HepG2 (cell line): ENCODE measurements at regions not wholly inside any gene's neighbourhood (a gene's known extent, or its start where the extent isn't known, plus 50 kb on each side); places are given as distances from the start of the nearest gene placed in this dataset.

Source experiments
- ATAC-seq: fragments of 200-7000 bp; cut with Tn5 transposase; 3 replicates; pipeline ENCODE4 v1.9.1; 2020; ENCODE audit warnings: mild to moderate bottlenecking, moderate library complexity
- BruUV-seq: library from RNA; stranded (reverse); fragments of 400-500 nt; replicated peaks from 2 replicates; lab custom pipeline; 2021; lab: Mats Ljungman, UMichigan
- CTCF ChIA-PET: fragments of 300-600 bp; formaldehyde crosslinking; extraction: SDS; loops from one replicate; lab custom pipeline; 2021; ENCODE audit warnings: low total read pairs, inconsistent platforms, low intra/inter-chr PET ratio; lab: Yijun Ruan, JAX
- POLR2A ChIA-PET: fragments of 350-600 bp; sonication (Branson Sonifier 250); formaldehyde crosslinking; loops from one replicate; lab custom pipeline; 2020; ENCODE audit warnings: antibody characterized with exemption, inconsistent platforms; lab: Yijun Ruan, JAX
- DNase-seq: peaks from one replicate; pipeline ENCODE4 v3.0.0-alpha.2; 2015; ENCODE audit warnings: low spot score
- FAIRE-seq: peaks from 3 replicates; lab custom pipeline; 2011; peaks lifted over from hg19 to GRCh38; lab: Jason Lieb, UNC
- H2AFZ ChIP-seq: one replicate; pipeline ENCODE4 v1.6.1; 2011; ENCODE audit warnings: low read length, inconsistent platforms
- H3K27ac ChIP-seq: fragments of 300-600 bp; 3 replicates; pipeline ENCODE4 v1.8.0; 2011; ENCODE audit warnings: mixed run types, mild to moderate bottlenecking, mixed read lengths, low read length, inconsistent platforms; ENCODE audit not compliant: insufficient read depth; ENCODE audit errors: extremely low read length
- H3K27me3 ChIP-seq, 2 experiments: fragments of 200-600 bp in 1 of 2; 2 replicates in 1 of 2; 3 replicates in 1 of 2; pipeline versions ENCODE4 v1.6.0 to v1.8.0; 2011; ENCODE audit warnings: low read length in 2 of 2, mild to moderate bottlenecking in 2 of 2, moderate library complexity in 2 of 2, inconsistent platforms in 1 of 2; ENCODE audit not compliant: insufficient read depth in 2 of 2, control insufficient read depth in 1 of 2
- H3K36me3 ChIP-seq, 2 experiments: fragments of 200-600 bp in 1 of 2; replicated peaks in 1 of 2; 2 replicates in 1 of 2; 3 replicates in 1 of 2; pipeline versions ENCODE4 v1.5.1 to v1.8.0; 2011; ENCODE audit warnings: low read length in 2 of 2, inconsistent platforms in 1 of 2; ENCODE audit not compliant: insufficient read depth in 2 of 2, control insufficient read depth in 1 of 2
- H3K4me1 ChIP-seq: 2 replicates; pipeline ENCODE4 v1.5.1; 2012; ENCODE audit warnings: low read length, inconsistent platforms; ENCODE audit not compliant: insufficient read depth
- H3K4me2 ChIP-seq: 2 replicates; pipeline ENCODE4 v1.6.0; 2011; ENCODE audit warnings: low read depth, low read length, inconsistent platforms
- H3K4me3 ChIP-seq, 3 experiments: fragments of 200-600 bp in 1 of 3; sonication (generic), shearing (Covaris generic) in 1 of 3; replicated peaks in 1 of 3; 2 replicates each; pipeline ENCODE4 v1.5.1; 2011 to 2016; ENCODE audit warnings: low read length in 3 of 3, inconsistent platforms in 2 of 3, low read depth in 2 of 3, mild to moderate bottlenecking in 2 of 3, control low read depth in 1 of 3, mixed read lengths in 1 of 3; ENCODE audit not compliant: insufficient read depth in 1 of 3
- H3K79me2 ChIP-seq: one replicate; pipeline ENCODE4 v1.6.1; 2011; ENCODE audit warnings: low read length, inconsistent platforms; ENCODE audit not compliant: insufficient read depth
- H3K9ac ChIP-seq: 2 replicates; pipeline ENCODE4 v1.6.0; 2011; ENCODE audit warnings: mild to moderate bottlenecking, low read depth, low read length, inconsistent platforms; ENCODE audit not compliant: insufficient read depth
- H3K9me3 ChIP-seq: 2 replicates; pipeline ENCODE4 v1.5.1; 2012; ENCODE audit warnings: mild to moderate bottlenecking, low read length
- H4K20me1 ChIP-seq: 2 replicates; pipeline ENCODE4 v1.6.0; 2011; ENCODE audit warnings: inconsistent platforms, mild to moderate bottlenecking, low read length, moderate library complexity; ENCODE audit not compliant: insufficient read depth
- CREB3 ChIP-seq: sonication (generic); formaldehyde crosslinking; IDR thresholded peaks from 2 replicates; pipeline ENCODE4 v1.5.0; 2020; ENCODE audit warnings: missing genetic modification reagents
- MIER2 ChIP-seq: IDR thresholded peaks from 2 replicates; pipeline ENCODE4 v1.6.1; 2016; ENCODE audit warnings: missing biosample characterization, missing genetic modification reagents
- REST ChIP-seq, 2 experiments: IDR thresholded peaks; 2 replicates each; pipeline ENCODE4 v1.6.1; 2011 to 2012; ENCODE audit warnings: low read length in 2 of 2, borderline replicate concordance in 1 of 2, low read depth in 1 of 2, mild to moderate bottlenecking in 1 of 2, moderate library complexity in 1 of 2
- RFX1 ChIP-seq: fragments of 450-650 bp; IDR thresholded peaks from 2 replicates; pipeline ENCODE4 v1.6.1; 2017
- ZNF260 ChIP-seq: sonication (generic); formaldehyde crosslinking; IDR thresholded peaks from 2 replicates; pipeline ENCODE4 v1.4.0; 2020; ENCODE audit warnings: missing genetic modification reagents, low read depth, mild to moderate bottlenecking, borderline replicate concordance
- ZNF556 ChIP-seq: sonication (generic); formaldehyde crosslinking; IDR thresholded peaks from 2 replicates; pipeline ENCODE4 v1.4.0; 2020; ENCODE audit warnings: mild to moderate bottlenecking, missing genetic modification reagents, borderline replicate concordance
- ZNF557 ChIP-seq: sonication (generic); formaldehyde crosslinking; IDR thresholded peaks from 2 replicates; pipeline ENCODE4 v1.4.0; 2020; ENCODE audit warnings: missing genetic modification reagents
- ZNF781 ChIP-seq: sonication (generic); formaldehyde crosslinking; IDR thresholded peaks from 2 replicates; pipeline ENCODE4 v1.5.1; 2020; ENCODE audit warnings: borderline replicate concordance, mild to moderate bottlenecking, missing genetic modification reagents; ENCODE audit errors: not compliant biosample characterization
- WGBS: methylation state at CpG from one replicate; pipeline ENCODE4 v1.1.6; 2017; ENCODE audit warnings: low lambda C conversion rate; 5-methylcytosine and 5-hydroxymethylcytosine counted together
- in situ Hi-C: cut with HindIII; loops from 2 replicates; pipeline ENCODE4 v1.10.0; 2017; ENCODE audit warnings: low pct_unique_long_range_greater_than_20kb; ENCODE audit not compliant: extremely low pct_ligation_motif_present
- intact Hi-C: fragments of 100-400 bp; cut with micrococcal nuclease; formaldehyde crosslinking; loops from one replicate; pipeline ENCODE4 v1.10.0; 2022; ENCODE audit not compliant: unreplicated experiment

- Histone ChIP-seq H3K4me1 (peaks cover 9% of the 10 kb centered on the region; the same call in 1 of the 2 replicates), H3K79me2 (no peaks in the 10 kb centered on the region), H4K20me1 (no peaks in the 10 kb centered on the region), H3K4me2 (no peak overlapping the region), H3K36me3 (no peaks in the 10 kb centered on the region), H3K9me3 (no peaks in the 10 kb centered on the region), H2AFZ (no peak overlapping the region), H3K27ac (no peak overlapping the region), H3K9ac (no peak overlapping the region), H3K27me3 (no peaks in the 10 kb centered on the region), H3K4me3 (no peak overlapping the region)
- 32% methylated on average over 11 of the region's 12 CpGs for WGBS
- no peak for TF ChIP-seq ZNF781 (CRISPR knock-in tag)
- no peak for TF ChIP-seq ZNF557 (CRISPR knock-in tag)
- no peak for TF ChIP-seq ZNF556
- TF ChIP-seq CREB3 (CRISPR knock-in tag), result no peak
- no peak for ATAC-seq
- CTCF ChIA-PET, result no interaction called here
- in situ Hi-C loops, result no loop called here
- intact Hi-C loops, result no loop called here
- no peak for DNase-seq
- POLR2A ChIA-PET, result no interaction called here
- FAIRE-seq, result no peak
- BruUV-seq, result no TSS peak
Measured at GRCh38 chr22:27073601-27074425, 416.4 kb downstream of the MIAT start.

- no peaks in the 10 kb centered on the region for H4K20me1 ChIP-seq
- H3K4me3 ChIP-seq, result no peak overlapping the region
- POLR2A ChIA-PET, result no interaction called here
- no peaks in the 10 kb centered on the region for H3K36me3 ChIP-seq
- CTCF ChIA-PET, result no interaction called here
- H3K27ac ChIP-seq, result no peak overlapping the region
- no peak for TF ChIP-seq ZNF260
- TF ChIP-seq MIER2 (CRISPR knock-in tag), result peak; percentile 67
- TF ChIP-seq RFX1, result no peak
- TF ChIP-seq REST (IDR thresholded peaks at IDR 0.05; ENCODE audit: borderline replicate concordance in 1 of 2, low read depth in 1 of 2, low read length in 2 of 2), result peak; percentile 49 to 87
- intact Hi-C loops, result no loop called here
- H3K79me2 ChIP-seq, result no peaks in the 10 kb centered on the region
- no peak overlapping the region for H2AFZ ChIP-seq
- in situ Hi-C loops, result no loop called here
- no peak for FAIRE-seq
- under 1% methylated on average over 5 of the region's 6 CpGs for WGBS
- no peak overlapping the region for H3K4me2 ChIP-seq
- no peak for DNase-seq
- H3K4me1 ChIP-seq, result peaks cover 9% of the 10 kb centered on the region; the same call in 1 of the 2 replicates
- no TSS peak for BruUV-seq
- no peaks in the 10 kb centered on the region for H3K9me3 ChIP-seq
- ATAC-seq, result no peak
- no peaks in the 10 kb centered on the region for H3K27me3 ChIP-seq
- no peak overlapping the region for H3K9ac ChIP-seq
Measured at GRCh38 chr22:27075028-27075678, 417.8 kb downstream of the MIAT start.
